WTC11 (cell line): ENCODE measurements at regions not wholly inside any gene's neighbourhood (a gene's known extent, or its start where the extent isn't known, plus 50 kb on each side); places are given as distances from the start of the nearest gene placed in this dataset.

Experiments used
- ATF1 ChIP-seq: sonication (generic); formaldehyde crosslinking; IDR thresholded peaks from 2 replicates; pipeline ENCODE4 v1.8.1; 2023; ENCODE audit warnings: mild to moderate bottlenecking, moderate library complexity, missing genetic modification reagents
- ESRRA ChIP-seq: sonication (generic); formaldehyde crosslinking; IDR thresholded peaks from 2 replicates; pipeline ENCODE4 v1.8.1; 2022; ENCODE audit warnings: mild to moderate bottlenecking, missing genetic modification reagents, borderline replicate concordance
- IRF2 ChIP-seq: sonication (generic); formaldehyde crosslinking; IDR thresholded peaks from 2 replicates; pipeline ENCODE4 v1.8.0; 2022; ENCODE audit warnings: low read depth, missing genetic modification reagents, borderline replicate concordance
- PRRX2 ChIP-seq: fragments of 250-450 bp; sonication (Bioruptor Pico); IDR thresholded peaks from 2 replicates; pipeline ENCODE4 v1.8.0; 2021; ENCODE audit warnings: mild to moderate bottlenecking
- TF ChIP-seq, protein P1 (sequence below): fragments of 200-600 bp; IDR thresholded peaks from 2 replicates; pipeline ENCODE4 v1.8.0; 2022; ENCODE audit warnings: antibody characterized with exemption
- TF ChIP-seq, protein P2 (sequence below): sonication (generic); formaldehyde crosslinking; IDR thresholded peaks from 2 replicates; pipeline ENCODE4 v1.8.1; 2022; ENCODE audit warnings: low read depth, missing genetic modification reagents, borderline replicate concordance
- TF ChIP-seq, protein P3 (sequence below): sonication (generic); formaldehyde crosslinking; IDR thresholded peaks from 2 replicates; pipeline ENCODE4 v1.8.0; 2022; ENCODE audit warnings: mild to moderate bottlenecking, missing genetic modification reagents
- TF ChIP-seq, protein P4 (sequence below): sonication (generic); formaldehyde crosslinking; IDR thresholded peaks from 2 replicates; pipeline ENCODE4 v1.8.1; 2023; ENCODE audit warnings: mild to moderate bottlenecking, missing genetic modification reagents, moderate library complexity

DNA sequence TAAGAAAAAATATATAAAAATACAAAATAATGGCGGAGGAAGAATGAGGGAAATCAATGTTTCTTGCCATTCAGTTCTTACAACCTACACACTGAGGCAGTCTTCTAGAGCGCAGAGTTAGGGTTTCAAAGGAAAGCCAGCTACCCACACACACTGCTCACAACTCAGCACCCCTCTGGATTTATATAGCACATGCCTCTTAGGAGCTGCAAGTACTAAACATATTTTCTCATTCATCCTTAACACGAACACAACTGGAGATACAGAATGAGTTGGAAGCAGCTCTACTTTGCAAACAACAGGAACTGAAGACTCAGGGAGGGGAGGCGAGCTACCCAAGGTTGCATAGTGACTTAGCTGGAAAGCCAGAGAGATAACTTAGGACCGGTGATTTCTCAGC is 293.8 kb downstream of the CTTN start:
- TF ChIP-seq, protein P1, sequence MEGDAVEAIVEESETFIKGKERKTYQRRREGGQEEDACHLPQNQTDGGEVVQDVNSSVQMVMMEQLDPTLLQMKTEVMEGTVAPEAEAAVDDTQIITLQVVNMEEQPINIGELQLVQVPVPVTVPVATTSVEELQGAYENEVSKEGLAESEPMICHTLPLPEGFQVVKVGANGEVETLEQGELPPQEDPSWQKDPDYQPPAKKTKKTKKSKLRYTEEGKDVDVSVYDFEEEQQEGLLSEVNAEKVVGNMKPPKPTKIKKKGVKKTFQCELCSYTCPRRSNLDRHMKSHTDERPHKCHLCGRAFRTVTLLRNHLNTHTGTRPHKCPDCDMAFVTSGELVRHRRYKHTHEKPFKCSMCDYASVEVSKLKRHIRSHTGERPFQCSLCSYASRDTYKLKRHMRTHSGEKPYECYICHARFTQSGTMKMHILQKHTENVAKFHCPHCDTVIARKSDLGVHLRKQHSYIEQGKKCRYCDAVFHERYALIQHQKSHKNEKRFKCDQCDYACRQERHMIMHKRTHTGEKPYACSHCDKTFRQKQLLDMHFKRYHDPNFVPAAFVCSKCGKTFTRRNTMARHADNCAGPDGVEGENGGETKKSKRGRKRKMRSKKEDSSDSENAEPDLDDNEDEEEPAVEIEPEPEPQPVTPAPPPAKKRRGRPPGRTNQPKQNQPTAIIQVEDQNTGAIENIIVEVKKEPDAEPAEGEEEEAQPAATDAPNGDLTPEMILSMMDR, result no peak
- TF ChIP-seq ESRRA (no peak), IRF2 (CRISPR knock-in tag) (no peak), ATF1 (no peak), PRRX2 (no peak)
- TF ChIP-seq, protein P2, sequence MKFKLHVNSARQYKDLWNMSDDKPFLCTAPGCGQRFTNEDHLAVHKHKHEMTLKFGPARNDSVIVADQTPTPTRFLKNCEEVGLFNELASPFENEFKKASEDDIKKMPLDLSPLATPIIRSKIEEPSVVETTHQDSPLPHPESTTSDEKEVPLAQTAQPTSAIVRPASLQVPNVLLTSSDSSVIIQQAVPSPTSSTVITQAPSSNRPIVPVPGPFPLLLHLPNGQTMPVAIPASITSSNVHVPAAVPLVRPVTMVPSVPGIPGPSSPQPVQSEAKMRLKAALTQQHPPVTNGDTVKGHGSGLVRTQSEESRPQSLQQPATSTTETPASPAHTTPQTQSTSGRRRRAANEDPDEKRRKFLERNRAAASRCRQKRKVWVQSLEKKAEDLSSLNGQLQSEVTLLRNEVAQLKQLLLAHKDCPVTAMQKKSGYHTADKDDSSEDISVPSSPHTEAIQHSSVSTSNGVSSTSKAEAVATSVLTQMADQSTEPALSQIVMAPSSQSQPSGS (CRISPR knock-in tag), result no peak
- TF ChIP-seq, protein P3, sequence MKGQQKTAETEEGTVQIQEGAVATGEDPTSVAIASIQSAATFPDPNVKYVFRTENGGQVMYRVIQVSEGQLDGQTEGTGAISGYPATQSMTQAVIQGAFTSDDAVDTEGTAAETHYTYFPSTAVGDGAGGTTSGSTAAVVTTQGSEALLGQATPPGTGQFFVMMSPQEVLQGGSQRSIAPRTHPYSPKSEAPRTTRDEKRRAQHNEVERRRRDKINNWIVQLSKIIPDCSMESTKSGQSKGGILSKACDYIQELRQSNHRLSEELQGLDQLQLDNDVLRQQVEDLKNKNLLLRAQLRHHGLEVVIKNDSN (CRISPR knock-in tag), result no peak
- TF ChIP-seq, protein P4, sequence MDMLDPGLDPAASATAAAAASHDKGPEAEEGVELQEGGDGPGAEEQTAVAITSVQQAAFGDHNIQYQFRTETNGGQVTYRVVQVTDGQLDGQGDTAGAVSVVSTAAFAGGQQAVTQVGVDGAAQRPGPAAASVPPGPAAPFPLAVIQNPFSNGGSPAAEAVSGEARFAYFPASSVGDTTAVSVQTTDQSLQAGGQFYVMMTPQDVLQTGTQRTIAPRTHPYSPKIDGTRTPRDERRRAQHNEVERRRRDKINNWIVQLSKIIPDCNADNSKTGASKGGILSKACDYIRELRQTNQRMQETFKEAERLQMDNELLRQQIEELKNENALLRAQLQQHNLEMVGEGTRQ (CRISPR knock-in tag), result no peak
